HG03064 (cell line): ENCODE measurements at regions not wholly inside any gene's neighbourhood (a gene's known extent, or its start where the extent isn't known, plus 50 kb on each side); places are given as distances from the start of the nearest gene placed in this dataset.

Experiments
- ATAC-seq: cut with Tn5 transposase; IDR thresholded peaks from one replicate; pipeline ENCODE4 v1.9.1; 2021; ENCODE audit warnings: low read depth; ENCODE audit not compliant: unreplicated experiment

DNA sequence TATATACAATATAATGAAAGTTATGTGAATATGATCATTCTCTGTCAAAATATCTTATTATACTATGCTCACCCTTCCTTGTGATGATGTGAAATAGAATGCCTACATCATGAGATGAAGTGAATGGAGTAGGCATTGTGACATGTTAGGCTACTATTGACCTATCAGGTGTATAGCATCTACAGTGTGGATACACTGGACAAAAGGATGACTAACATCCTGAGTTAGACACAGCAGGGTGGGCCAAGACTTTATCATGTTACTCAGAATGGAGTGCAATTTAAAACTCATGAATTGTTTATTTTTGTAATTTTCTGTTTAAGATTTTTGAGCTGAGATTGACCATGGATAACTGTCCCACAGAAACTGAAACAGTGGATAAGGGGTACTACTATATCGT is 53.4 kb upstream of the NAV3 start:
- ATAC-seq, result no peak

DNA sequence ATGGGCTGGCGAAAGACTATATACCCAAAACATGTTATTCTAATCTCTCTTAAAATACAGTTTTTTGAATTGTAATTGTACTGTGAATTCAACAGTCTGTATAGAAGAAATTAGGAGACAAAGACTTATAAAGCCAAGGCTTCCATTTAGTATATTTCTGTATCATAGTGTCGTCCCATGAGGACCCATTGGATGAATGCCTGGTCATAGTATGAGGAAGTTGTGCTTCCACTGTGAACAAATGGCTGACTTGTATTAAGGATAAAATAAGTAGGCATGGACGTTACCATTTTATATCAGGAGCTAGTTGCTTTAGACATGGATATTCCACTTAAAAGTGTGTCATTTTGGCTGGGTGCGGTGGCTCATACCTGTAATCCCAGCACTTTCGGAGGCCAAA is 55.9 kb upstream of the NAV3 start:
- no peak for ATAC-seq

DNA sequence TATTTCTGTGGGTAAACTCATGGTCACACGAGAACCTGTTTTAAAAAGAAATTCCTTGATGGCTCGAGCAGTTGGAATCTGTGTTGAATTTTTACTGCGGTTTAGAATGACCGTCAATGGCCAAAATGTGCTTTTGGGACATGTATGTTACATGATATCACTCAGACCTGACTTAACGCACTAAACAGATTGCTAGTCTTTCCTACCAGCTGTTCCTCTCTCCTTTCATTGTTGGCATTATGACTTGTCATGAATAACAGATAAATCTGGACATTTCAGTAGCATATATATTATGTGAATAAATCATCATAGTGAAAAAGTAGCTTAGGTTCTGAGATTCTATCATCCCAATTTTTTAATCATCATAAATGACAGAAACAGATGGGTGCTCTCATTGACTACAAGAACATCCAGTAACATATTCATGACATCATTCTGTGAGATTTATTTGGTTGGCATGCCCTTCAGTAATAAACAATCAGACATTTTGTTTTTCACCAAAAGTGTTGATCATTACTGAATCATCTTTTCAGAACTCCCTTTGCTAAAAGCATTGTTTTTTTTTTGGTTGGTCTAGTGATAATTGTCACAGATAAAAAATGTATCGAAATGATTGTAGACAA is 57.9 kb upstream of the NAV3 start:
- ATAC-seq, result no peak

DNA sequence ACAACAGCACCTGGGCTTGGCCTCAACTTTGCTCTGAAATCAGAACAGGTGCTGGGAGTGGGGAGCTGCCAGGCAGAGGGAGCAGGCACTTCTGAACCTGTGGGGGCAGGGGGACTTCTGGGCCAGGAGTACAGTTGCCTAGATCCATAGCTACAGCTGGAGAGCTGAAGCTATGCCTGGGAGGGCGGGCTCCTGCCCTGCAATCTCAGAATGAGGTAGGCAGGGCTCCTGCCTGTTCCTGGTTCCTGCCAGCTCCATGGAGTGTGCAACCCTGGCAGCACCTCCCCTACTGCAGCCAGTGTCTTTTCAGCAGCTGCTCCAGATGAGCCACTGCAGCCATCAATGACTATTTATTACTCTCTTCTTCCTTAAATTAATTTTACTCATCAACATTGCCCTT is 62.1 kb upstream of the NAV3 start:
- ATAC-seq, result no peak

DNA sequence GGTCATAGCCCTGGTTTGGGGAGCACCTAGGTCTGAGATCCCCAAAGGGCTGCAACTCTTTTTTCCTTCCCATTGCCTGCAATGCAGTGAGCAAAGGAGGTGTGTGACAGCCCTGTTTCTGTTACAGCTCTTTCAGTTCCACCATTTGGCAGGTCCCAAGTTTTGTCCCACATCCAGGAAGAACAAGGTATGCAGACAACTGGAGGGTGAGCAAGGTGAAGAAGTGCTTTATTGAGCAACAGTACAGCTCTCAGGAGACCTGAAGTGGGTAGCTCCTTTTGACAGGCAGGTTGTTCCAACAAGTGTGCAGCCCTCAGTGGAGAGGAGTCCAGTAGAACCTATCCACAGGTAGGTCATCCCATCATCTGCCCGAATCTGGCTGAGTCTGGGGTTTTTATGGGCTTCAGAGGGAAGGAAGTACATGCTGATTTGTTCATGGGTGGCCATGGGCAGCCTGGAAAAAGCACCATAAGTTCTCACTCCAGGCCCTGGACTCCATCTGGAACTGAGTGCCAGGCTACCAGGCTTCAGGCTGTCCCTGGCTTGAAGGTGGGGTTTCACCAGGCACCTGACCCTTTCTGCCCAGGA is 62.8 kb upstream of the NAV3 start:
- ATAC-seq, result no peak

DNA sequence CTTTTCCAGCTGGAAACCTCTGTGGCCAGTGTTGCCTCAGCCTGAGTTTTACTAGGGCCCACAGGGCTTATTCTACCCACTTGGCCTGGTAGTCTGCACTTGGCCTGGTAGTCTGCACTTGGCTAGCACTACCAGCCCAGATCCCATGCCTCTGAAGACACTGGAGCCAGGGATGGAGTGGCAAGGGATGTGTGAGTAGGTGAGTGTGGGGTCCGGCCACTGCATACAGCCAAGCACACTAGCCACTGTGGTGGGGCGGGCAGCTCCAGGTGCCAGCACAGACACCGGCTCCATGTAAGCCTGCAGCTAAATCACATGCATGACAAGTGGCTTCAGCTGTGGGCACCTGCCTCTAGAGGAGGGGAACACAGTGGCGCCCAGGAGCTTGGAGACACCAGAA is 63.4 kb upstream of the NAV3 start:
- ATAC-seq, result no peak

DNA sequence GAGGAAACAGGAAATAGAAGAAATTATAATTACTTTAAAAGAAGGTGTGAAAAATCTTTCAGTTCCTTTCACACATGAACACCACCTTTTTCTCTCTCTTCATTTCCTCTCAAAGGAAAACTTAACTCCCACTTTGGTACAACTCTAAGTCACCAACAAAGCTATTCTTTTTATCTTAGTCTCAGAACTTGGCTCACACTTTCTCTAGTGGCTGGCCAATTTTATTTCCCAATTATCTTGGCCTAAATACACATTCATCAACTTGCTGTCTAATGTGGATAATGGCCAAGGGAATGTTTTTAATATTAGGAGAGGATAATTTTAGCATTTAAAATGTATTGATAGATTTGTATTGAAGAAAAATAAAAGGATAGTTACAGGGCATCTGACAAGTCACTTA is 64.5 kb upstream of the NAV3 start:
- no peak for ATAC-seq

DNA sequence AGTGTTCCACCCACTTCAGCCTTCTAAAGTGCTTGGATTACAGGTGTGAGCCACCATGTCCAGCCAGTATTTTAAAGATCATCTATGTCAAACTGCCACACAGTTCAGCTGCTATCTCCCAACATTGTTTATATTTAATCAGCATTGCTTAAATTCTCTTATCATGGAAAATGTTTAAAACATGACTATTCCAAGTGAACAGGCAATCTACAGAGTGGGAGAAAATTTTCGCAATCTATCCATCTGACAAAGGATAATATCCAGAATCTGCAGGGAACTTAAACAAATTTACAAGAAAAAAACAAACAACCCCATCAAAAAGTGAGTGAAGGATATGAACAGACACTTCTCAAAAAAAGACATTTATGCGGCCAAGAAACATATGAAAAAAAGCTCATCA is 69.4 kb upstream of the NAV3 start:
- ATAC-seq, result no peak

DNA sequence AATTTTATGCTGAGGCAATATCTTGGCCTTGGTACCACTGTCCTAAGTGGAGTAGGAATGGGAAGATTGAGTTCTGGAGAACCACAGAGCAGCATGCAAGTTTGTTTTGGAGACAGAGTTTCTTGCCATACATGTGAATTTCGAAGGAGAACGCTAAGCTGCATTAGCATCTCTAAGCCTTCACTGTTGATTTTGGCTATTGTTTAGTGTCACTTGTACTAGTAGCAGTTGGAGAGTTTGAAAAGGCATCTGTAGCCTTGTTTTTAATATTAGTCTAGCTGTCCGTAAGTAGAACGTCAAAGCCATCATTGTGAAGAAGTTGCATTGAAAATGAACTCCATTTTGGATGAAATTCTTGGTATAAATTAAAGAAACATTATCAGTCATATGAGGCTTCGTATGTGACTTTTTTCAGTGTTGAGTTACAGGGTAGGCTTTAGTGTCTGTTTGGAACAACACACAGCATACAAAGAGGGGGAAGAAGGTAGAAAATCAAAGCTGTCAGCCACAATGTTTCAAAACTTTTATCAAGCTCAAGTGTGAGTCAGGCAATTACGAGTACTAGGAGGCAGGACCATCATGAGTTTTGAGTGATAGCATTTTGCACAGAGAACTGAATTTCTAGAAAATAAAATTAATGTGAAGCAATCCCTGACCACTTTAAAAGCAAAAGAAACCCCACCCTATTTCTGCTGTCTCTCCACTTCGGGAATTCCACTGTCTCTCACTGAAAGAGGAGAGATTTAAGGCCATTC is 70.2 kb upstream of the NAV3 start:
- ATAC-seq, result no peak

DNA sequence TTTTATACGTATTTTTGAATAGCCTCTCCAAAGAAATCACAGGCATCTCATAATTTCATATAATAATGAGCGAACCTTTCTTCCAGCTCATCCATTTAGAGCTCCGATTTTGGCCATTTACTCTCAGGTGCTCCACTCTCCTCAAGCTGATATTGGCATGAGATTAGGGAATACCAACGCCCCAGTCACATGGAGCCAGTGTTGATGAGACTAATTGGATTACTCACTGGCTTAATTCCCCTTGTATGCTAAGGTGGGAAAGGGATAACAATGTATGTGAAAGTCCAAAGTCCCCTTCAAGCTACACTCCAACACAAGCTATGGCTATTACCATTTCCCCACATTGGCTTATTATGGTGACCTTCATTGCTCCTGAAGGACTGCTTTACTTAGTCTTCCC is 76.6 kb upstream of the NAV3 start:
- no peak for ATAC-seq

DNA sequence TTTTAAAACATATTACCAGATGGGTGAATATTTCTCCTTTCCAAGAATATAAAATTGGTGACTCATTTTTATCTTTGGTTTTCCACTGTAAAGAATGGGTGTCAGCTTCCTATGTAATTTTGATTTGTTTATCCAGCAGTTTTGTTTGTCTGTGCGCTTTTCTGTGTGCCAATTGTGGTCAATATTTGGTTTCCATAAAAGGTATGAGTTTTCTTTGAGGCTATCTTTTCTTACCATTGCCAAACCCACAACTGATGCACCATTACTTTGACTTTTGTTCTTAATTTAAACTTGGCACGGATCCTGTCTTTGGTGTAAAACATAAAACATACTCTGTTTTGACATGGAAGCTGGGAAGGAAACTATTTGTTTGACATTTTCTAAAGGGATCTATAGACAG is 78.8 kb upstream of the NAV3 start:
- no peak for ATAC-seq

DNA sequence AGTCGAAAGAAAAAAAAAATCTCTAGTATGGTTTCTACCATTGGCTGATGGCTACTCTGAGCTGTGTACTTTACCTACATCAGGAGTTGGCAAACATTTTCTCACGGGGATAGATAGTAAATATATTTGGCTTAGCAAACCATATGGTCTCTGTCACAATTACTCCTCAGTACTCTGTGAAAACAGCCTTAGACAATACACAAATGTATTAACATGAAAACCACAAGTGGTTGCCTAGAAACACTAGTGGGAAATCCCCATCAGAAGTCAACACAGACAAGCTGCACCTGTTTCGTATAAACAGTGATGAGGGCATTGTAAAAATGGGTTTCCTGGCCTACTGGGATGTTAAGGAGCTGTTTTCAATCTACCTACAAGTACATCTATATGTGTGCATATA is 84.6 kb upstream of the NAV3 start:
- ATAC-seq, result peak; percentile 100

DNA sequence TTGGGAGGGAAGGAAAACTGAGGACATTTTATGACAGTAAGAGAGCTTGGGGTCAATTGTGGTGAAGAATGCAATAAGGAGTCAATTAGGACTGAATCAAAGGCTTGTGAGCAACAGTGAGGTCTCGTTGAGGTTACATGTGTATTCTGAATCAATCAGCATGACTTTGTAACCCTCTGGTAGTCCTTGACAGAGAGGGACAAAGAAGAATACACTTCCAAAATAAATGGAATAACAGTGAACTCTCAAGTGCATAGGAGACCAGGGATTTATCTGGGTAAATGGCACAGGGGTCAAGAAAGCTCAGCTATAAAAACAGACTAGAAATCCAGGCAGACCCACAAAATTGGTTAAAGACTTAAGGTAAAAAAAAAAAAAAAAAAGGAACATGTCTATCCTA is 85.1 kb upstream of the NAV3 start:
- ATAC-seq, result no peak

DNA sequence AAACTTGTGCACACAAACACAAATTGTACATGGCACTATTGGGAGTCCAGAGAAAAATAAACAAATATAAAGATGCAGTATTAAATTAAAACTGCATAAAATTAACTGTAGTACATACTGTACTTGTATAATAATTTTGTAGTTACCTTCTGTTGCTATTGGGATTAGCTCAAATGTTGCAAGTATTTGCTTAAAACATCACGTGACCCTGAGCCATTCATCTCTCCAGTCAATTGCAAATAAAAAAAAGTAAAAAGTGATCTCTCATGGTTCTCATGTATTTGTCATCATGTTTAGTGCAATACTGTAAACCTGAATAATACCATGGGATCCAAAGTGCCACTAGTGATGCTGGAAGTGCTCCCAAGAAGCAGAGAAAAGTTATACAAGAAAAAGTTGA is 88.1 kb upstream of the NAV3 start:
- ATAC-seq, result no peak

DNA sequence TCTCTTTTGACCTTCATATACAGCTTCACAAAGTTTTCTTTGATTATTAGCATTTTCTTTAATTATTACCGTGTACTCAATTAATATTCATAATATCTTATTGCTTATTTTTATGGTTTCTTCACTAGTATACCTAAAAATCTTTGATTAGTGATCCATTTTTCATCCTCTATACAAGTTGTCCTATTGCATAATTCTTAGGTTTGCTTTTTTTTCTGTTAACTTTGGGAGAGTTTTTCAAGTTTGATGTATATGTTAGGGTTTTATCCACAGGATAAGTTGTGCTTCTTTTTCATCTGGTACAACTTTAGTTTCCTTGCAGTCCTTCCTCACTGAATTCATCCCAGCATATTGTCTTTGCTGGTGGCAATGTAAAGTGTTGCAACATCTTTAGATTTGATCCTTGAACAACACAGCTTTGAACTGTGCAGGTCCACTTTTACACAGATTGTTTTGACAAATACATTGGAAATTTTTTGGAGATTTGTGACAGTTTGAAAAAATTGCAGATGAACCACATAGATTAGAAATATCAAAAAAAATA is 88.6 kb upstream of the NAV3 start:
- ATAC-seq, result no peak

DNA sequence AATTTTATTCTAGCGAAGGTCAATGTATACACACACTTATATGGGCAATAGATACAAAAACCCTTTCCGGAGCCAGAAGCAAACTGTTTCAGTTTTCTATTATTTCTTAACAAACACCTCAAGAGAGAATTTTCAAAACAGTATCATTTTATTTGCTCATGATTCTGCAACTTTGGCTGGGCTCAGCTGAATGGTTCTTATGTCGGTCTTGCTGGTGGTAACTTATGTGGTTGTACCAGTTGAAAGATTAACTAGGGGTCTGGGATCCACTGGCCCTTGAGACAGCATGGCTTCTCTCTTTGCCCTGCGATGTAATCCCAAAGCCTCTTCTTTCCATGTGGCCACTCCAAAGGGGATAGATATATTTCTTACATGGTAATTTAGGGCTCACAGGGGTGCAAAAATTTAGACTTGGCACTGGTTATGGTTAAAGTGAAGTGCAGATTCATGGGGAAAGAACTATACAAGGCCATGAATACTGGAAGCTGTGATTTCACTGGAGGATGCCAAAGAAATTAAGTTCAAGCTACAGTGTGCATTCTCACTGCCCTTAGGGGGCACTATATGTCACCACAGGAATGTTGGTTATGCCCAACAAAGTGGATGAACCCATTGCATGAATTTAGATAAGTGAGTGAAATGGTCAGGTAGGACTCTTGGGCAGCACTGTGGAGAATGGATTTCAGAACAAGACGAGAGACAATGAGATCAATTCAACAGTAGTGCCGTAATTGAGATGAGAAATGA is 94.3 kb upstream of the NAV3 start:
- ATAC-seq, result no peak

DNA sequence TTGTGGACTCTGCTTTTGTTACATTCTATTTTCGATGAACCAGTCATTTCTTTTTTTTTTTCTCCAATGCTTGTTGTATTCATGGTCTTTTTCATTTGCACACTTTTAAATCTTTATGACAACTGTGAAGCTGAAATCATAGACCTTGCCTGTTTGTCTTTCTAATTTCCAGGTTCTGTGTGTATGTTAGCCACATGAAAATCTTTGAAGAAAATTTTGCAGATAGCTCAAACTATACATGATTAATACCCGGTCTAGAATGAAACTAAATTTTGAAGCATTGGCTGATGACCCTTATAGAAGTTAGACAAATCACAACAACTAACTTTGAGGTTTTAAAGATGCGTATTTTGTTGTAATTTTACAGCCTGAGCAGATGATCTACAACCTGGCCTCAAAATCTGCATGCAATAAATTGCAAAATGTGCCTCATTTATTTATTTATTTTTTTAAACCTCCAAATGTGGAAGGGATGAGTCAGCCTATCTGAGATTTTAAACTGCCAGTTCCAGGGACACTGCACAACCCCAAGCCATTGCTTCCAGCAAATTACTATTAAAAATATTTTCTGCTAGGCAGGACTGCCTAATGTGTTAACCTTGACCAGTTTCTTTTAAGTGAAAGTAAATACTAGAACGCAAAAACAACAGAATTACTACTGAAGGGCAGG is 96.3 kb upstream of the NAV3 start:
- ATAC-seq, result no peak

DNA sequence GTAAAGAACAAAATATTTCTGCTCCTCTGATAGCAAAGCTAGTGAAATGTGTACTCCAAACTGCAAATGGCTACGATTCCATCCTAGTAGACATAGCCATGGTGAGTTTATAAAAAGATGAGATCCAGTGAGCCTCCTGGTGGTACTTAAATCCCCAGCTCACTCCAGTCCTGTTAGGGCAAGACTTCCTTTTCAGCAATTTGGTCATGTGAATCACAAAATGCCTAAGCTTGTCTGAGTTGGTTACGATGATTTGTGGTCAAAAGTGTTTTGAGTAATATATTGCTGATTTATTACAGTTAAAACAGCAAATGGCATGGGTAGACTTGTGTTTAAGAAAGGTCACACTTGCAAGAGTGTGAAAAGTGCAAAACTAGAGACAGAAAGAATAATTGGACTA is 102.7 kb upstream of the NAV3 start:
- ATAC-seq, result no peak

DNA sequence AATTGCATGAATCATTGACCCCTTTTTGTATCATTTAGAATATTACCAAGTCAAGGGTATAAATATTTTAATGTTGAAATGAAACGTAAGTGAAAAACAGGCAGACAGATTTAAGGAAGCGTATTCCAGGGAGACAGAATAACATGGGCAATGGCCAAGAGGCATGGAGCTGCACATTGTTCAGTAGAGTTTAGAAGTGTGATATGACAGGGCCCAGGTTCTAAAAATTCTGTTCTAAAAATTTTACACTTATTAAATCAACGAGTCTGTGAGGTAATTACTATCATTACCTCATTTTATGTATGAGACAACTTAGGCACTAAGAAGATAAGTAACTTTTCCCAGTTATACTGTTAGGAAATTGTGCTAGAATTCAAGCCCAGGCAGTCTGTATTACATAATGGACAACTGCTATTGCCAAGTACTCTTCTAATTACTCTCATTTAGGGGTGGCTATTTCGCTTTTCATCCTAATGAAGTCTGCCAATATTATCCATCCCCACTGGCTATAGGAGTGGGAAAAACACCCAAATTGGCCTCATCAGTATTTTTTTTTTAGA is 103.2 kb upstream of the NAV3 start:
- no peak for ATAC-seq

DNA sequence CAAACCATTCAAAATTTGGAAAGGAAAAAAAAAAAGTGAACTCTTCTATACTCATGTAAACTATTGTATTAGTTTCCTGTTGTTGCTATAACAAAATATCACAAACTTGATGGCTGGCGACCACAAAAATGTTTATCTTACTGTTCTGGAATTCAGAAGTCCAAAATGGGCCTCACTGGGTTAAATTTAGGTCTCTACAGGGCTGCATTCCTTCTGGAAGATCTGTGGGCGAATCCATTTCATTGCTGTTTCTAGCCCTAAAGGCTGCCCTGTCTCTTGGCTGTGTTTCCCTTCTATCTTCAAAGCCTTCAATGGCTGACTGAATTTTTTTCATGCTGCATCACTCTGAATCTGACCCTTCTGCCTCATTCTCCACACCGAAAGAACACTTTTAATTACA is 105.1 kb upstream of the NAV3 start:
- ATAC-seq, result no peak
